ENCODE measurements at regions not wholly inside any gene's neighbourhood (a gene's known extent, or its start where the extent isn't known, plus 50 kb on each side); places are given as distances from the start of the nearest gene placed in this dataset.
"Not testable (repeated sequence)": the region's sequence is repeated elsewhere in the genome, so short reads cannot be mapped to it uniquely, and the experiment has no call there.

GRCh38 chr13:100776686-100777085 lies 102.1 kb upstream of the TMTC4 start:
- H3K4me1 Mint-ChIP-seq; H3K36me3 Mint-ChIP-seq (ENCODE audit: low read depth); DNase-seq; intact Hi-C loops (cut with micrococcal nuclease); H3K4me3 Mint-ChIP-seq; H3K27ac Mint-ChIP-seq; H3K27me3 Mint-ChIP-seq: not testable (repeated sequence)
- H3K9me3 Mint-ChIP-seq = peaks cover 17% of the 10 kb centered on the region

- Mint-ChIP-seq H3K27me3 (no peaks in the 10 kb centered on the region), H3K9me3 (peaks cover 17% of the 10 kb centered on the region), H3K4me1 (peaks cover 8% of the 10 kb centered on the region), H3K27ac (no peak overlapping the region), H3K36me3 (ENCODE audit: low read depth) (no peaks in the 10 kb centered on the region), H3K4me3 (no peak overlapping the region)
- DNase-seq = no peak
- intact Hi-C loops (cut with micrococcal nuclease) = no loop called here
Measured at GRCh38 chr13:100773923-100774663, 99.5 kb upstream of the TMTC4 start.

- Mint-ChIP-seq H3K9me3 (peaks cover 12% of the 10 kb centered on the region), H3K4me1 (peaks cover 8% of the 10 kb centered on the region), H3K4me3 (no peak overlapping the region), H3K36me3 (ENCODE audit: low read depth) (no peaks in the 10 kb centered on the region), H3K27ac (no peak overlapping the region), H3K27me3 (no peaks in the 10 kb centered on the region)
- DNase-seq = no peak
- intact Hi-C loops (cut with micrococcal nuclease) = no loop called here
Measured at GRCh38 chr13:100773429-100773828, 98.8 kb upstream of the TMTC4 start.

GRCh38 chr13:100767192-100767591 lies 92.6 kb upstream of the TMTC4 start:
- no peaks in the 10 kb centered on the region for H3K27me3 Mint-ChIP-seq
- H3K27ac Mint-ChIP-seq = peak overlapping the region; percentile 30
- no peak overlapping the region for H3K4me3 Mint-ChIP-seq

GRCh38 chr13:100766570-100766969 lies 92.0 kb upstream of the TMTC4 start:
- intact Hi-C loops (cut with micrococcal nuclease); DNase-seq; H3K4me1 Mint-ChIP-seq; H3K4me3 Mint-ChIP-seq; H3K27ac Mint-ChIP-seq; H3K27me3 Mint-ChIP-seq; H3K9me3 Mint-ChIP-seq; H3K36me3 Mint-ChIP-seq (ENCODE audit: low read depth): not testable (repeated sequence)

More at GRCh38 chr13:100767192-100767591, 92.6 kb upstream of the TMTC4 start:
- Mint-ChIP-seq H3K36me3 (ENCODE audit: low read depth) (no peaks in the 10 kb centered on the region), H3K9me3 (no peaks in the 10 kb centered on the region), H3K4me1 (peaks cover 4% of the 10 kb centered on the region)
- DNase-seq = no peak
- intact Hi-C loops (cut with micrococcal nuclease) = no loop called here

GRCh38 chr13:100764937-100765336 lies 90.3 kb upstream of the TMTC4 start:
- Mint-ChIP-seq H3K27ac (no peak overlapping the region), H3K36me3 (ENCODE audit: low read depth) (no peaks in the 10 kb centered on the region), H3K27me3 (peaks cover under 1% of the 10 kb centered on the region), H3K4me1 (peaks cover 4% of the 10 kb centered on the region), H3K4me3 (no peak overlapping the region), H3K9me3 (no peaks in the 10 kb centered on the region)
- DNase-seq = no peak
- intact Hi-C loops (cut with micrococcal nuclease) = no loop called here

- intact Hi-C loops (cut with micrococcal nuclease); DNase-seq; H3K4me3 Mint-ChIP-seq; H3K9me3 Mint-ChIP-seq; H3K4me1 Mint-ChIP-seq; H3K27ac Mint-ChIP-seq; H3K36me3 Mint-ChIP-seq (ENCODE audit: low read depth); H3K27me3 Mint-ChIP-seq: not testable (repeated sequence)
Measured at GRCh38 chr13:100762126-100762525, 87.5 kb upstream of the TMTC4 start.

GRCh38 chr13:100755891-100756290 lies 81.3 kb upstream of the TMTC4 start:
- H3K9me3 Mint-ChIP-seq = no peaks in the 10 kb centered on the region
- H3K4me1 Mint-ChIP-seq = no peaks in the 10 kb centered on the region
- H3K36me3 Mint-ChIP-seq (ENCODE audit: low read depth) = no peaks in the 10 kb centered on the region
- H3K27me3 Mint-ChIP-seq = peaks cover 8% of the 10 kb centered on the region
- no peak overlapping the region for H3K27ac Mint-ChIP-seq
- no peak overlapping the region for H3K4me3 Mint-ChIP-seq
- intact Hi-C loops (cut with micrococcal nuclease) = no loop called here
- no peak for DNase-seq

- H3K4me1 Mint-ChIP-seq = no peaks in the 10 kb centered on the region
- no peaks in the 10 kb centered on the region for H3K36me3 Mint-ChIP-seq (ENCODE audit: low read depth)
- DNase-seq = no peak
- H3K27me3 Mint-ChIP-seq = peaks cover 6% of the 10 kb centered on the region
- H3K4me3 Mint-ChIP-seq = no peak overlapping the region
- H3K9me3 Mint-ChIP-seq = no peaks in the 10 kb centered on the region
- intact Hi-C loops (cut with micrococcal nuclease) = no loop called here
- no peak overlapping the region for H3K27ac Mint-ChIP-seq
Measured at GRCh38 chr13:100754459-100754858, 79.9 kb upstream of the TMTC4 start.

GRCh38 chr13:100753376-100753775 lies 78.8 kb upstream of the TMTC4 start:
- DNase-seq = no peak
- peaks cover 6% of the 10 kb centered on the region for H3K27me3 Mint-ChIP-seq
- no peak overlapping the region for H3K4me3 Mint-ChIP-seq
- intact Hi-C loops (cut with micrococcal nuclease) = no loop called here
- H3K27ac Mint-ChIP-seq = no peak overlapping the region
- no peaks in the 10 kb centered on the region for H3K9me3 Mint-ChIP-seq
- no peaks in the 10 kb centered on the region for H3K4me1 Mint-ChIP-seq
- H3K36me3 Mint-ChIP-seq (ENCODE audit: low read depth) = no peaks in the 10 kb centered on the region

- Mint-ChIP-seq H3K9me3 (no peaks in the 10 kb centered on the region), H3K27ac (no peak overlapping the region), H3K4me3 (no peak overlapping the region), H3K27me3 (peaks cover 5% of the 10 kb centered on the region), H3K36me3 (ENCODE audit: low read depth) (no peaks in the 10 kb centered on the region), H3K4me1 (no peaks in the 10 kb centered on the region)
- DNase-seq = no peak
- intact Hi-C loops (cut with micrococcal nuclease) = no loop called here
Measured at GRCh38 chr13:100751826-100752225, 77.2 kb upstream of the TMTC4 start.

- H3K27ac Mint-ChIP-seq = no peak overlapping the region
- H3K36me3 Mint-ChIP-seq (ENCODE audit: low read depth) = no peaks in the 10 kb centered on the region
- no peak overlapping the region for H3K4me3 Mint-ChIP-seq
- intact Hi-C loops (cut with micrococcal nuclease) = no loop called here
- peaks cover 6% of the 10 kb centered on the region for H3K9me3 Mint-ChIP-seq
- peaks cover 5% of the 10 kb centered on the region for H3K27me3 Mint-ChIP-seq
- H3K4me1 Mint-ChIP-seq = no peaks in the 10 kb centered on the region
- no peak for DNase-seq
Measured at GRCh38 chr13:100746953-100747683, 72.5 kb upstream of the TMTC4 start.

- H3K9me3 Mint-ChIP-seq = peaks cover 4% of the 10 kb centered on the region
- H3K27ac Mint-ChIP-seq = no peak overlapping the region
- H3K4me1 Mint-ChIP-seq = no peaks in the 10 kb centered on the region
- no peak for DNase-seq
- intact Hi-C loops (cut with micrococcal nuclease) = no loop called here
- H3K4me3 Mint-ChIP-seq = no peak overlapping the region
- H3K27me3 Mint-ChIP-seq = peaks cover 1% of the 10 kb centered on the region
- H3K36me3 Mint-ChIP-seq (ENCODE audit: low read depth) = no peaks in the 10 kb centered on the region
Measured at GRCh38 chr13:100738176-100738855, 63.7 kb upstream of the TMTC4 start.

GRCh38 chr13:100735494-100735893 lies 60.9 kb upstream of the TMTC4 start:
- no peak overlapping the region for H3K27ac Mint-ChIP-seq
- H3K4me3 Mint-ChIP-seq = no peak overlapping the region
- H3K27me3 Mint-ChIP-seq = peaks cover 12% of the 10 kb centered on the region
- H3K4me1 Mint-ChIP-seq = no peaks in the 10 kb centered on the region
- H3K36me3 Mint-ChIP-seq (ENCODE audit: low read depth) = no peaks in the 10 kb centered on the region
- peaks cover 7% of the 10 kb centered on the region for H3K9me3 Mint-ChIP-seq
- intact Hi-C loops (cut with micrococcal nuclease) = no loop called here
- no peak for DNase-seq

Measured in activated CD4-positive, alpha-beta T cell treated with anti-CD3 and anti-CD28 coated beads, Interleukin-2, amount 10 ng/mL, durations not matched to agents 24 days and 14 days (primary cell).